GM19035 (cell line): ENCODE measurements at regions not wholly inside any gene's neighbourhood (a gene's known extent, or its start where the extent isn't known, plus 50 kb on each side); places are given as distances from the start of the nearest gene placed in this dataset.

Experiments
- ATAC-seq: cut with Tn5 transposase; IDR thresholded peaks from one replicate; pipeline ENCODE4 v1.9.1; 2021; ENCODE audit not compliant: unreplicated experiment

- no peak for ATAC-seq
Measured at GRCh38 chrX:45258731-45259402, 58.2 kb upstream of the DIPK2B start.
